ENCODE measurements at regions not wholly inside any gene's neighbourhood (a gene's known extent, or its start where the extent isn't known, plus 50 kb on each side); places are given as distances from the start of the nearest gene placed in this dataset.
"Not testable (repeated sequence)": the region's sequence is repeated elsewhere in the genome, so short reads cannot be mapped to it uniquely, and the experiment has no call there.

DNA sequence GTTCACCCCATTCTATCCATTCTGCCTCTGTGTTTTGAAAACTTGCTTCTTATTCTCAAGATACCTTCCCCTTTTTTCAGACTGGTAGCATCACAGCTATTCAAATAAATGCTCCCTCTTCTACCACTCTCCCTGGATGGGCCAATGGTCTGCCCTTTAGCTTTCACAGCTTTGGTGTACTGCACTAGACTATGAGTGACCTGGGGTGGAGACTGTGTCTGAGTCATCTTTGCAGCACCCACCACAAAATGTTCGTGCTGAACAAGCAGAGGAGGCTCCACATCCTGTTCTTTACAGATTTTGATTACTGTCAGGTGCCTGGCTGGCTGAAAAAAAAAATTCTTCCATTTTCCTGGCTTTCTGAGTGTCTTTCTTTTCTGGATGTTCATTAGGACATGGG, 1104.1 kb upstream of the TMEM132C start:
- DNase-seq (ENCODE audit: low read depth), result no peak

DNA sequence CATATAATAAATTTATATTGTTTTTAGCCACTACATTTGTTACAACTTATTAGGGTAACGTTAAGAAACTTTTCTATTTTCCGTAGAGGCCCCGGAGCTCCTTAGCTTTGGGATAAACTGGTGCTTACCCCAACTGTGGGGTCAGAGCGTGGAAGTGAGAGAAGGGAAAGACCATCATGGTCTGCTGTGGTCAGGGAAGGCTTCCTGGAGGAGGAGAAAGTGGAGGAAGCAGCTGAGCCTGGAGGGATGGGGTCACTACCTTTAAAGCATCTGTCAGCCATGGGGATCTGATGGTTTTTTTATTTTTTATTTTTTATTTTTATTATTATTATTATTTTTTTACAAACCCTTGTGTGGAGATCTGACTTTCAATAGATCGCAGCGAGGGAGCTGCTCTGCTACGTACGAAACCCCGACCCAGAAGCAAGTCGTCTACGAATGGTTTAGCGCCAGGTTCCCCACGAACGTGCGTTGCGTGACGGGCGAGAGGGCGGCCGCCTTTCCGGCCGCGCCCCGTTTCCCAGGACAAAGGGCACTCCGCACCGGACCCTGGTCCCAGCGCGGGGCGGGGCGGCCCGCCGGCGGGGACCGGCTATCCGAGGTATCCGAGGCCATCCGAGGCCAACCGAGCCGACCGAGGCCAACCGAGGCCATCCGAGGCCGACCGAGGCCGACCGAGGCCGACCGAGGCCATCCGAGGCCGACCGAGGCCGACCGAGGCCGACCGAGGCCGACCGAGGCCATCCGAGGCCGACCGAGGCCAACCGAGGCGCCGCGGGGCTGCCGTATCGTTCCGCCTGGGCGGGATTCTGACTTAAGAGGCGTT, 1101.2 kb upstream of the TMEM132C start:
- TF ChIP-seq, protein P1, sequence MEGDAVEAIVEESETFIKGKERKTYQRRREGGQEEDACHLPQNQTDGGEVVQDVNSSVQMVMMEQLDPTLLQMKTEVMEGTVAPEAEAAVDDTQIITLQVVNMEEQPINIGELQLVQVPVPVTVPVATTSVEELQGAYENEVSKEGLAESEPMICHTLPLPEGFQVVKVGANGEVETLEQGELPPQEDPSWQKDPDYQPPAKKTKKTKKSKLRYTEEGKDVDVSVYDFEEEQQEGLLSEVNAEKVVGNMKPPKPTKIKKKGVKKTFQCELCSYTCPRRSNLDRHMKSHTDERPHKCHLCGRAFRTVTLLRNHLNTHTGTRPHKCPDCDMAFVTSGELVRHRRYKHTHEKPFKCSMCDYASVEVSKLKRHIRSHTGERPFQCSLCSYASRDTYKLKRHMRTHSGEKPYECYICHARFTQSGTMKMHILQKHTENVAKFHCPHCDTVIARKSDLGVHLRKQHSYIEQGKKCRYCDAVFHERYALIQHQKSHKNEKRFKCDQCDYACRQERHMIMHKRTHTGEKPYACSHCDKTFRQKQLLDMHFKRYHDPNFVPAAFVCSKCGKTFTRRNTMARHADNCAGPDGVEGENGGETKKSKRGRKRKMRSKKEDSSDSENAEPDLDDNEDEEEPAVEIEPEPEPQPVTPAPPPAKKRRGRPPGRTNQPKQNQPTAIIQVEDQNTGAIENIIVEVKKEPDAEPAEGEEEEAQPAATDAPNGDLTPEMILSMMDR (conservative IDR thresholded peaks at IDR 0.05; ENCODE audit: low read depth, low read length), result no peak
- peak overlapping the region; percentile 48 for H3K4me3 ChIP-seq (ENCODE audit: low read depth, low read length)
- DNase-seq (ENCODE audit: low read depth), result no peak

More for the DNA sequence above, 1104.1 kb upstream of the TMEM132C start:
- no peak overlapping the region for H3K4me3 ChIP-seq (ENCODE audit: low read depth, low read length)
- TF ChIP-seq, protein P1 (conservative IDR thresholded peaks at IDR 0.05; ENCODE audit: low read depth, low read length), result no peak

DNA sequence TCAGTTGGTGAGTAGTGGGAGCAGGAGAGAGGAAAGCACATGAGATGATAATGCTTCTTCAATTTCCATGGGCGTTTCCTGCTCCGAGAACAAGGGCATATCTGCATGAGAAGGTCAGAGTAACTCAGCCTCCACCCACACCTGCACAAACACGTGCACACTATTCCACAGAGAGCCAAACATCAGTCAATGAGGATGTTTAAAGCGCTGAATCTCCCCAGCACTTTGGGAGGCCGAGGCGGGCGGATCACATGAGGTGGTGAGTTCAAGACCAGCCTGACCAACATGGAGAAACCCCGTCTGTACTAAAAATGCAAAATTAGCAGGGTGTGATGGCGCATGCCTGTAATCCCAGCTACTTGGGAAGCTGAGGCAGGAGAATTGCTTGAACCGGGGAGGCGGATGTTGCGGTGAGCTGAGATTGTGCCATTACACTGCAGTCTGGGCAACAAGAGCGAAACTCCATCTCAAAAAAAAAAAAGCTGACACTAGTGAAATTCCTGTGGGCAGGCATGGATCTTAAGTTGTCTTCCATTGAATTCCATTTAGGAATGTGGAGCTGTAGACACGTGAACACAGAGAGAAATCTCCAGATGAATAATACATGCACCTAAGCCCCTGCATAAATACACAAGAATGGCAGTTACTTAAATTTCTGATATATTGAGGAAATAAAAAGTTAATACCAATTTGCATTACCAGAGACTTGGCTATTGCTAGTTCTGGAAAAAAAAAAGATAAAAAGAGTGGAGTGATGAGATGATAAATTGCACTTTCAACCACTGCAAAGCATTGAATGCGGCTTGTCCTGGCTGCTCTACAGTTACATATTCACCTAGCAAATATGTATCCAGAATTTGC, 1097.4 kb upstream of the TMEM132C start:
- TF ChIP-seq, protein P1 (conservative IDR thresholded peaks at IDR 0.05; ENCODE audit: low read depth, low read length), result no peak
- no peak overlapping the region for H3K4me3 ChIP-seq (ENCODE audit: low read depth, low read length)
- DNase-seq (ENCODE audit: low read depth), result no peak

DNA sequence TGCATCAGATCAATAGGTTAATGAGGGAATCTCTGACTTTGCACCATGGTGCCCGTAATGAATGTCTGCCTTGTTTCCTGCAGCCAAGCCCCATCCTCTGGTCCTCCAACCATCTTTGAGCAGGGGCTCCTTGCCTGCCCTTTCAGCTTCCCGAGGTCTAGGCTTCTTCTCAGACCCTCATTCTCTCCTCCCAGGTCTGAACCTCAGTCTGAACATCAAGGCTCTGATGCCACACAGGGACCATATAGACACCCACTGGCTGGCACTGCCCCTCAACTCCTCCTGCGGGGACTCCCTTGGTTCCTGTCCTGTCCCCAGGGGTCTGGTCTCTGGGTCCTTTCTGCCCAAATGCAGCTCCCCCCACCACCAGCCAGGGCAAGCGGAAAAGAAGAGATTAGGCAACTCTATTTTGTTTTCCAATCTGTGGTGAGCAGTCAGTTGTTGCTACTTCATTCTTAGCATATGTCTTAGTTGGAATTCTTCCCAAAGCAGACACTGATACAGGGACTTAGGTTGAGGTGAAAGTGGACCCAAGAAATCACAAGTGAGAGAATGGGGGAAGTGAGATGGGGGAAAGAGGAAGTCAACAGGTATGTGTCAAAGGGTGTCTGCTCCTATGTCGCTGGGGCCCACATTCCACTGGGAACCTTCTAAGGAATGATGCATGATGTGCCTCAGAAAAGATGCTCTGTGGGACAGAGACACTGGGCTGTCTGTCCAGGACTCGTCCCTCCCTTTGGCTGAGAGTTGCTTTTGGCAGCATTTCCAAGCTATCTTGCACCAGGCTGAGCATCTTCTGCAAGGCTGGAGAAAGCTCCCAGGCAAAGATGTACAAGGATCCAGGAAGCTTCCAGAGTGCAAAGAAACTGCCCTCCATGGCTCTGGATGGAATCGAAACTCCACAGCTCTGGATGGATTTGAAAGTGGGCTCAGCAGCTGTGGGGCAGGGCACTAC, 1096.5 kb upstream of the TMEM132C start:
- TF ChIP-seq, protein P1 (conservative IDR thresholded peaks at IDR 0.05; ENCODE audit: low read depth, low read length), result no peak
- H3K4me3 ChIP-seq (ENCODE audit: low read depth, low read length), result no peak overlapping the region
- DNase-seq (ENCODE audit: low read depth), result no peak

DNA sequence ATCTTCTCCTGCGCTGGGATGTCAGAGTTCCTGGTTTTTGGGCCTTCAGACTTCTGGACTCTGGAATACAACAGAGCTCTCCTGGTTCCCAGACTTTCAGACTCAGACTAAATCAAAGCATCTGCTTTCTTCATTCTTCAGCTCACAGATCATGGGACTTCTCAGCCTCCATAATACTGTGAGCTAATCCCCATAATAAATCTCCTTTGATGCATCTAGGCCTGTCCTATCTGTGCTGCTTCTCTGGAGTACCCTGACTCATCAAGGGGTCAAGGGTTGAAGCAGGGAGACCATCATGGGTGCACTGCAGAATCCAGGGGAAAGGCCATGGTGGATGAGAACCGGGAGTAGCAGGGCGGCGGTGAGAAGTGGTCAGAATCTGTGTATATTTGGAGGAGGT, 1094.1 kb upstream of the TMEM132C start:
- no peak overlapping the region for H3K4me3 ChIP-seq (ENCODE audit: low read depth, low read length)
- DNase-seq (ENCODE audit: low read depth), result no peak
- TF ChIP-seq, protein P1 (conservative IDR thresholded peaks at IDR 0.05; ENCODE audit: low read depth, low read length), result no peak

DNA sequence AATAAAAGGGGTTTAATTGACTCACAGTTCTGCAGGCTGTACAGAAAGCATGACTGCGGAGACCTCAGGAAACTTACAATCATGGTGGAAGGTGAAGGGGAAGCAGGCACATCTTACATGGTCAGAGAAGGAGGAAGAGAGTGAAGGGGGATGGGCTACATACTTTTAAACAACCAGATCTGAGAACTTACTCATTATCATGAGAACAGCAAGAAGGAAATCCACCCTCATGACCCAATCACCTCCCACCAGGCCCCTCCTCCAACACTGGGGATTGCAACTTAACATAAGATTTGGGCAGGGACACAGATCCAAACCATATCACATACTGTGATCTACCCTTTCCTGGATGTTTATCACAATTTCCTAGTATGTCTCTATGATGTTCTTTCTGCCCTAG, 1093.0 kb upstream of the TMEM132C start:
- H3K4me3 ChIP-seq (ENCODE audit: low read depth, low read length); DNase-seq (ENCODE audit: low read depth): not testable (repeated sequence)
